ENCODE measurements at regions not wholly inside any gene's neighbourhood (a gene's known extent, or its start where the extent isn't known, plus 50 kb on each side); places are given as distances from the start of the nearest gene placed in this dataset.
"Not testable (repeated sequence)": the region's sequence is repeated elsewhere in the genome, so short reads cannot be mapped to it uniquely, and the experiment has no call there.

DNA sequence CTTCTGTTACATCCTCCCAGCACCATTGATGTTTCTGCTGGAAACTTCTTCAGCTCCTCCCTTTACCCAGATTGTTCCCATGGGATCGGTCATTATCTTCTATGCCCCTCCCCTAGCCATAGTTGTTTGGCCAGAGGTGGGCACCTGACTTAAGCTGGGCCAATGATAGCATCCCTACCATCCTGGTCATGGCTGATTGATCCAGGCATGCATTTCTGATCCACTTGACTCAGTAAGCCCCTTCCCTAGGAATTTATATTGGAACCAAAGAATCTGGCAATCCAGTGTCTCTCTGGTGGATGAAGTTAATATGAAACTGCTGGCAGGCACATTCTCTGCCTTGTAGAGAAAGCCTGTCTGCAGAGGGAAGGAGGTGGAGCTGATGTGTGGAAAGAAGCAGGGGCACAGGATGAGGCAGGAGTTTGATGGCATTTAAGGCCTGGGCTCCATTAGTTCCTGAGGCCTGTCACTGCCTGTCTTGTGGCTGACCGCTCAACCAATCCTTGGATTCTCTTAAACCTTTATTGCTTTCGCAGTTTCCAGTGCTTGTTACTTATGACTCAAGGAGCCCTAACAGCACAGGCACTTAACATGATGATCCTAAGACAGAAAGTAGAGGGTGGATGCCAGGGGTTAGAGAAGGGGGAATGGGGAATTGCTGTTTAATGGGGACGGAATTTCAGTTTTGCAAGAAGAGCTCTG, 152.4 kb downstream of the ABCC12 start:
- no peak for DNase-seq

DNA sequence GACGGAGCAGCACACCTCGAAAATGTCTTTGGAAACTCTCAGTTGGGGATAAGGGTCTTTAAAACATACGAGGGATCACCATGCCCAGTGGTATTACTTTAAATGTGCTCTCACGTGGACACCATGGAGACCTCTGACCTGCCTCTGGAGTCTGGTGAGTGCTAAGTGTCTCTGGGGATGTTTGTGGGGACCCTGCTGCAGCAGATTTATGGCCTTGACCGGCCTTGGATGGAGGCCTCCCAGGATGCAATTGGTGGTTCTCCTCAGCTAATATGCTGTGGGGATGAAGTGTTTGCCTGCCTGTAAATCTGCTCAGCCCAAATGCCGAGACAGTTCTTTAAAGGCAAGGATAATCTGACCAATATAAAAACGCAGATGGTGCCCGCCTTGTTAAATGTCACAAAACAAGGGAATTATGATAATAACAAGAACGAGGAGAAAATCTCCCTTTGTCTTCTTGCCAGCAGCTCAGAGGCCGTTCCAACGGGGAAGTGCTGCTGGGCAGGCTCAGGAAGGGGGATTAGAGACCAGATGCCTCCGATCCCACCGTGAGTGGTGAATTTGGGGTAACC, 154.4 kb downstream of the ABCC12 start:
- no peak for DNase-seq

DNA sequence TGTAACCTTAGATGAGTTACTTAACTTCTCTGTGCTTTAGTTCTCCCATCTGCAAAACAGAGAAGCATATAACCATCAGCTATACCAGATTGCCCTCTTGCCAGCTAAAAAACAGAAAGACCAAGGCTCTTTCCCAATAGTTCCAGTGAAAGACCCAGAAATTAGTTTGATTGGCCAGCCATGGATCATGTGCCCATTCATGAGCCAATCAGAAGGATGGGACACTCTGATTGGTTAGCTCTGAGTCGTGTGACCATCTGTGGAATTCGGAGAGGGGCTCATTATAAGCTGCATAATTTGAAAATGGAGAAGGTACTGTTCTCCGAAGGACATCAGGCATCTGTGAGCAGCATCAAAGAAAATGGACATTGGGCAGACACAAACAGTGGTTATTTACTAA, 155.2 kb downstream of the ABCC12 start:
- DNase-seq, result no peak

DNA sequence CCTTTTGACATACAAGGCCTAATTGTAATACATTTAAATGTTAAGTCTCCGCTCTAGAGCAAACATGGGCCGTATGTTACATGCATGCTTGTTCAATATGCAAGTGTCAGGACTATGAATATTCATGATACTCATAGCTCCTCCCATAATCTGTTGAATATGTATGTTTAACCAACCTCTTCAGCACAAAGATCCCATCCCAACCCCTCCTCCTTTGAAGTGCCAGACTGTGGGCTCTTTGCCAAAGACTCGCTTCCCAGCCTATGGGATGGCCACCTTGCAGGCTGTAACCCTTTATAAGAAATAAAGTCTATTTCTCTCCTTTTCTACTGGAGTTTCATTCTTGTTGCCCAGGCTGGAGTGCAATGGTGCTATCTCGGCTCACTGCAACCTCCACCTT, 156.2 kb downstream of the ABCC12 start:
- no peak for DNase-seq

DNA sequence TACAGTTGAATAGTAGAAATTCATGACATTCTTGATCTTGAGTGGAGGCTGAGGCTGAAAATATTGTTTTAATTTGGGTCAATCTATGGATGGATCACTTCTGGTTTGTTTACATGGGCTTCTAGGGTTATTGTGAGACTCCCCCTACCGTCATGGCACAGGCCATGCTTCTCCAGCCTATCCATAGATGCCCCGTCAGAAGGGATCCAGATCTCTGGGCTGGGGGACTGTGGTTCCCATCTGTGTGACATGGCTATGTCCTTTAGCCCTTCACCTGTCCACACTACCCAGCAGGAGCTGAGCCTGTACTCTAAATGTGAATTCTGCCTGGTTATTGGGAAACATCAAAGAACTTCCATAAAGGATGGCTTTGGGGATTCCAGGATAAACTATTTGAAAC, 160.4 kb downstream of the ABCC12 start:
- no peak for DNase-seq

DNA sequence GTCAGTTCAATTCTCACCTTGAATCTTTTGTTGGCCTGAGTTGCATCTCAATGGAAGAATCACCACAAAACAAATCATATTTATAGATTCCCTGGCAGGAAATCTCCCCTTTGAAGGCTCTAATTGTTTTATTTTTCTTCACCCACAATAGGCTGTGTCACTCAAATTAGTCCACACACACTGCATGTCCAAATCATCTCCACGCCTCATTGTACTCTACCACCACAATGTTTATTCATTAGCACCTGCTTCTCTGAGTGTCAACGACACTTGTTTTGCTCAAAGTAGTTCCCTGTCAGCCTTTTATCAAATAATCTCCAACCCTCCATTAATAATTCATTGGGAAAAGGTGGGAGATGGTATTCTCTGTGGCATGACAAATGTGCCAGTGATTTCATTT, 164.3 kb downstream of the ABCC12 start:
- DNase-seq, result no peak

DNA sequence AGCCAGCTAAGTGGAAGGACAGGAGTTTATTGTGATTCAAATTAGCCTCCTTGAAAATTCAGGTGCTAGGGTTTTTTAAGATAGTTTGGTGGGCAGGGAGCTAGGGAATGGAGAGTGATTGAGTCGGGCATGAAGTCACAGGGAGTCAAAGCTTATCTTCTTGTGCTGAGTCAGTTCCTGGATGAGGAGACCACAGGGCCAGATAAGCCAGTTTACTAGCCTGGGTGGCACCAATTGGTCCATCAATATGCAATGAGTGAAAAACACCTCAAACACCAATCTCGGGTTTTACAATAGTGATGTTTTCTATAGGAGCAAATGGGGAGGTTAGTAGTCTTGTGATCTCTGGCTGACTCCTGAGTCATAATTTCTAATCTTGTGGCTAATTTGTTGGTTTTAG, 165.1 kb downstream of the ABCC12 start:
- DNase-seq, result no peak

DNA sequence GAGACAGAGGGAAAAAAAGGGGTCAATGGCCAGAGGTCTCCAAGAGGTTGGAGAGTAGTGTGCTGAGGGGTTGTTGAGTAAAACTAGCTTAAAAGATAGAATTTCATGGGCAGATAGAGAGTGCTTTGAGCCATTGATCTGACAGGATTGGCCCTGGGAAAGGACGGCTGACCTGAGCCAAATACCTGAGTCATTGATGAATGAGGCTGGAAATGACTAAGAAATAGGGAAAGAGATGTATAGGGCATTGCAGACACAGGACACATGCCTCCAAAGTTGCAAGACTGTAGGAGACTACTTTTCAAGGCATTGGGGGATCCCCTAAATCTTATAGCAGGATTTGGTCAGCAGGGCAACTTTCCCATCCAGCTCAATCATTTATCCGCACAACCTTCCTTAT, 168.7 kb downstream of the ABCC12 start:
- DNase-seq, result no peak

DNA sequence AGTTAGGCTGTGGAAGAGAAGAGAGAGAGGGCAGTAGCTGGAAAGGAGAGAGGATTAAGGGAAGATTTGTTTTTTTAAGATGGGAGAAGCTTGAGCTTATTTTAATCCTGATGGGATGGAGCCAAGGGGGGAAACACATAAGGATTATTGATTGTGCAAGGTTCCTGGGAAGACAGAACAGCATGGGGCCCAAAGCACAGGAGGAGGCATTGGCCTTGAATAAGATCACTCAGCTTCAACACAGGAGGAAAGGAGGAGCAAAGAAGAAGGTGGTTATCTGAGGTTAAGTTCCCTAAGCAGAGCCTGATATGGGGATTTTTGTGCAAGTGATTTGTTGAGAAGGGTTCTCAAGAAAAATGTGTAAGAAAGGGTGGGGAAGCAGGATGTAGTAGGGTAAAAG, 169.8 kb downstream of the ABCC12 start:
- no peak for DNase-seq

DNA sequence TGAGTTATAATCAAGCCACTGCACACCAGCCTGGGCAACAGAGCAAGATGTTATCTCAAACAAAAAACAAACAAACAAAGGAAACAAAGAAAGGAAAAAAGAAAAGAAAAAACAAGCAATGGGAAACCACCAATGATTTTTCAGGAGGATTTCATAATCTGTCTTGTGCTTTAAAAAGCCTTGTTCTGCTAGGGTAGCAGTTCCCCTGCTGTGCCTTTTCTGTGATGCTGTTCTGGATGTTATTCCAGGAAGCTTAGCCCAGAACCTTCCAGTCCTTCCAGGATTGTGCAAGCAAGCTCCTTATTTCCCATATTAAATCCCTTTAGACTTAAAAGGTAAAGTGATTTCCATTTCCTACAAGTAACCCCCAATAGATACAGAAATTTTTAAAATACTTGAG, 171.1 kb downstream of the ABCC12 start:
- DNase-seq, result no peak

DNA sequence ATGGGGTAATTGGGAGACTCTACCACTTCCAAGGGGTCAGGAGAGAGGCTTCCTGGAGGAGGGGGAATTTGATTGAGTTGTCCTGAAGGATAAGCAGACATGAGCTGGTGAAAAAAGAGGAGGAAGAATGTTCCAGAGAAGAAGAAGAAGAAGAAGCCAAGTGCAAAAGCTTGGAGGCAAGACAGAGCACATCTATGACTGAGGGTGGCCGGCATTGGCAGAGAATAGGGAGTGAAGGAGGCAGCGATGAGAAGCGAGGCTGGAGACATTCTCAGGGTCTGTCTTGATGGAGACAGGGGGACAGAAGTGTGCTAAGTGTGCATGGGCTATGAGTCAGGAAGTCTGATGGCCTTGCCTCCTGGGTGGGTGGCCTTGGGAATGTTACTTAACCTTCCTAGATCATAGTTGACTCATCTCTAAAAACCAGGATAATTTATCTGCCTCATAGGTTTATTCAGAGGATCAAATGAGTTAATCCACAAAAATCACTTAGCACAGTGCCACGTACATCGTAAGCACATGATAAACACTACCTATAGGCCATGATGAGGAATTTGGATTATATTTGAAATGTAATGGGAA, 171.7 kb downstream of the ABCC12 start:
- DNase-seq, result no peak

DNA sequence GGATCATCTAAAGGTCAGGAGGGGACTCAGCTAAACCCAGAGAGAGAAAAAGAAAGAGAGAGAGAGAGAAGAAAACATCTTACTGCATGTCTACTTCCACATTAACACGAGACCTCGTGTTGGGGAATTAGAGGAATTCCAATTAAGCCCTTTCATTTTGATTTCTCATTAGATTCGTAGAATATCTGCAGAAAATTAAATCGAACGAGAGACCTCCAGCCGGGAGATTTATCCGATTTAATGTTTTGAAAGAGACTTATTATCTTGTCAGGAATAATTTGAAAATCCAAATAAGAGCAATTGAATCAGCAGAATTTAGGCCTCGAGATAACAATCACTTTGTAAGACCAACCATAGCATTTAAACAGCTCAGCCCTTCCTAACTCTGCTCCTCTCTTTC, 175.6 kb downstream of the ABCC12 start:
- no peak for DNase-seq

DNA sequence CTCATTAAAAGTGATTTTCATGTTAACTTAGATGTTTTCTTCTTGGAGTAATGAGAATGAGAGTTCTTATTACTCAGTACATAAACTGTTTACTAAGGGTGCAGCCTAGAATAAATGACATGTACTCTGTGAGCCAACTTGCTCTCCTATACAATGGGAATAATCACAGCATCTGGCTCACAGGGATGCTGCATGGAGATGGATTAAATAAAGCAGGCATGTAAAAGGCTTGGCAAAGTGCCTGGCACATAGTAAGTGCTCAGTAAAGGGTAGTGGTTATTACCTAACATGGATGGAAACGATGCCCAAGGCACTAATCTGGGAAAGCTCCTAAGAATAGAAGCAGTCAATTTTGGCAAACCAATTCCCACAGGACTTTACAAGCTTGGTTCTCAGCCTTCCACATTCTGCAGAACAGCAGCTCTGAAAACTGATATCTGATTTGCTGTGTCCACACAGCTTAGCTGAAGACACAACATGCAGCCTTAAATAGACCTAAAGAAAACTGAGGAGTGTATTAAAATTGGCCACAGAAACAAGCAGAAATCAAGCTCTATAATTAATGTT, 176.1 kb downstream of the ABCC12 start:
- DNase-seq, result no peak

DNA sequence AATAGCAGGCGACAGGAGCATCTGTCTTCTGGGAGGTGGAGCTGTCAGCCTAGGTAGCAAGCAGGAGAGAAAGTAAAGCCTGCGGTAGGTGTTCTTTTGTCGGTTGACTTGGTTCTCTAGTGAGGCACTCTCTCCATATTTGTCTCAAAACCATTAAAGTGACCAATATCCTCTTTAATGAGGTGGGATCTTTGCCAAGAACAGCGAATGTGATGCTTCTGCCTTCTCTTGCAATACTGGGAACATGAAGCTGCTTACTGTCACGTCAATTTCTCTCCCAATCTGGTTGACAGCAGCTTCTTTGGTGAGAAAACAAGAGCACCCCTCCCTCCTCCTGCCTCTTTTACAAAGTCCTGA, 176.7 kb downstream of the ABCC12 start:
- DNase-seq, result no peak

DNA sequence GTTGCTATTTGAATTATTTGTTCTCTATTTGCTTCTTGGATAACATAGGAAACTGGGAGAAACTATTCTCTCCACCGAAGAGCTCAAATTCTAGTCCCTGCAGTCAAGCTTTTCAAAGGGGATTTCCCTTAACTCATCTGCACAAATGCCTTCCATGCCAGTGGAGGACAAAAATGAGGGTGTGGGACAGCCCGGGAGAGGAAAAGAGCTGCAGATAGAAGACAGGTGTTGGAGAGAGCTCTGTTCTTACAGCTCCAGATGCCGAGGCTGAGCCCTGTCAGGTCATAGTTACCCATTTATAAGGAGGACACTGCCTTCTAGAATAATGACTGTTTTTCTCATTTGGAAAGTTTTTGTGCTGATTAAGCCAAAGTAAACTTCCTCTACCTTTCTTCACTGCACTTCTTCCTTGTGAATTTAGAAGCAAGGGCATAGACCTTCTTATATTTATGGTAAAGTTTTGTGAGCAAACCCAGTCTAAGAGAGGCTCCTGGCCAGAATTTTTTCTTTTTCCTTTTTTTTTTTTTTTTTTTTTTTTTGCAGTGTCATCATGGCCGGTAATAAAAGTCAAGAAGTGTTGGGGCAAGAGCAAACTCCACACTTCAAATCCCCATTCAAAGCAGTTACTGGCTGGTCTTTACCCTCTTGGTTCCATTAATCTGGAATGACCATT, 177.2 kb downstream of the ABCC12 start:
- no peak for DNase-seq

DNA sequence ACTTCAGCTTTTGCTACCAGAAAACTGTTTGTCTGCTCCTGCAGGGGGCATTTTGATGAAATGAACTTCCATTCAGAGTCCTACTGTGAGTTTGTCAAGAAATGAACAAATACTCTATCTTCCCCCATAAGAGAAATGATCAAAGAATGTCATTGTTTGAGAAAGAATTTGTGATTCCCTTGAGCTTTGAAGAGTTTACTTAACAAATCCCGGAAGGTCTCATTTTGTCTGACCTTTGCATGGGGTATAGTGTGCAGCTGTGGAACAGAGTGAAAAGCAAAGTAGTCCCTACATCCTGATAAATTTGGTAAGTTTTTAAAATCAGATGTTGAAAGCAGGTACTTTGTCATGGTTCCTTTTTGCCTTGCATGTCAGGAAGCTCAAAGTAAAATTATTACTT, 178.0 kb downstream of the ABCC12 start:
- DNase-seq, result no peak

DNA sequence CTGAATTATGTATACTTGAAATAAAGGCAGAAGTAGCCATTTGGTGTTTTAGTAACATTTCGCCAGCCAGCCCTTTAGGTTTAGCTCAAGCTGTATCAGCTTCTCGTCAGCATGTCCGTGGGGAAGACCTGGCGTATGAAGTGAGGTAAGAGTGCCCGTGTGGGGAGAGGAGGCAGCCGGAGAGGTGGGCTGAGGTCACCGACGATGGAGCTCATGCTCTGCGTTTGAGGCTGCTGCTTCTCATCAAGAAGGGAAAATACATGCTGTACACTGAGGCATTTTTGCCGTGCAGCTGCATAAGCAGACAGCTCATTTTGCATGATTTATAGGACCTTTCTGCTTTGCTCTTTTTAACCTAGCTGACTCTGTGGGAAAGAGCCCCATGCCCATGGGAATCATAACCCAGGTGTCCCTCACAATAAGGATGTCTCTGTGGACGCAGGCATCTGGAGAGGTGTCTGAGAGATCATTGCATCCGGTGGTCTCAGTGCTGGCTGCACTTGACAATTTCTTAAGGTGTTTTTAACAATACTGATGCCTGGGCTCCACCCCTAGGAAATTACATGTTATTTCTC, 179.1 kb downstream of the ABCC12 start:
- DNase-seq, result no peak

DNA sequence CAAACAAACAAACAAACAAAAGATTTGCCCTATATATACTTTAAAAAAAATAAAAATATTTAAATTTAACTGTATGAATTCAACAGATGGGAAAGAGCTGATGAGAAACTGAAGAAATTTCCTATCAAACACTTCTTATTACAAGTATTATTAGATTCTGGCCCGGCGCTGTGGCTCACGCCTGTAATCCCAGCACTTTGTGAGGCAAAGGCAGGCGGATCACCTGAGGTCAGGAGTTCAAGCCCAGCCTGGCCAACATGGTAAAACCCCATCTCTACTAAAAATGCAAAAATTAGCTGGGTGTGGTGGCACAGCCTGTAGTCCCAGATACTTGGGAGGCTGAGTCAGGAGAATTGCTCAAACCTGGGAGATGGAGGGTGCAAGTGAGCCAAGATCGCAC, 180.8 kb downstream of the ABCC12 start:
- not testable (repeated sequence) for DNase-seq

DNA sequence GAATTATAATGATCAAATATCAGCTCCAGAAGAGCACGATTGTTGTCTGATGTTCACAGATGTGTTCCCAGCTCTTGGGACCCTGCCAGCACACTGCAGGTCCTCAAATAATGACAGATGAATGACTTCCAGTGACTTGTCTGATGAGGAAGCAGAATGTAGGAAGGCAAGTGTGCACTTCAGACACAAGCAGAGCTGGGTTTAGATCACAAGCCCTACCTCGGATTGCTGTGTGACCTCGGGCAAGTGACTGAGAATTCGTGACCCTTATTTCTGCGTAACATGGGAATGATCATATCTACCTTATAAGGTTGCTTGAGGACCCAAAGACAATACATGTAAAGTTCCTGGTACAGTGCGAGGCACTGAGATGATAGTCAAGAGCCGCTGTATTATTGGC, 182.2 kb downstream of the ABCC12 start:
- DNase-seq, result no peak

DNA sequence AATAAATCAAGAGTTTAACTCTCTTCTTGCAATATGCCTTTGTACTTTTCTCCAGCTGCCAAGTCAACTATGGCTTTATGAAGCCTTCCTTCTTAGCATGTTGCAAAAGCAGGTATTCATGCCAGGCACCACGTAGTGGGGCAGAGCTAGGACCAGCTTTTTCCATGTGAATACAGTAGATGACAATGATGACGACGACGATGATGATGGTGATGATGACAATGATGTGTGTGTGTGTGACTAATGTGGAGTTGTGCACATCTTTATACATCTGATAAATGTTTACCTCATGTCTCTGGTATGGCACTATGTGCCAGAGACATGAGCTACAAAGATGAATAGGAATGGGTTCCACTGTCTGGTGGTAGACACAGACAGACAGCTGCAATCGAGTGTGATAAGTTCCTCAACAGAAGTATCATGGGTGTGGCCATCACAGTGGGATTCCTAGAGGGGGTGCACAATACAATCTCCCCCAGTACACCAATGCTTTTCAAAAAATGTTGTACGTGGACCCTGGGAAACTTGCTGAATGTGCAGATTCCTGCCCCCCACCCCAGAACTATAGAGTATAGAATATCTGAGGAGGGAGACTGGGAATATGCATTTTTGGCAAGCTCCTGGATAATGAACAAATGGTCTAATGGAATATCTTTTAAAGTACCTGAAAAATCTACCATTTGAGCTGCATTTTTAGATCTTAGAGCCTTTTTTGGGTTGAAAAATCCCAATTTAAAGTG, 183.4 kb downstream of the ABCC12 start:
- no peak for DNase-seq

DNA sequence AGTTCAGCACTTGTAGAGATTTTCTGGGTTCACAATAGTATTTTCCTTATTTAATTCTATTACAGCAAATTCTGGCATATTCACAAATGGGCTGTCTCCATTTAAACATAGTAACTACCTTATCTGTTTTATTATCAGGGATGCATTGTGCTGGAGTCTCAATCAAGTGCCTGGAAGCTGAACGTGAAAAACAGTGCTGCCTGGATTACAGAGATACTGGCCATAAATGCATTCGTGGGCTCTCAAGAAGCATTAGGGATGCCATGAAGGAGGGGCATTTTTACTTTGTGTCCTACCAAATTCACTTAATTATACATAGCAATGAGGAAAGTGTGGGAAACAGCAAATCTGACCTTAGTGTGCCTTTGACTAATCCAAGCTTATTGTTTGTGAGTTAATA, 184.6 kb downstream of the ABCC12 start:
- no peak for DNase-seq

DNA sequence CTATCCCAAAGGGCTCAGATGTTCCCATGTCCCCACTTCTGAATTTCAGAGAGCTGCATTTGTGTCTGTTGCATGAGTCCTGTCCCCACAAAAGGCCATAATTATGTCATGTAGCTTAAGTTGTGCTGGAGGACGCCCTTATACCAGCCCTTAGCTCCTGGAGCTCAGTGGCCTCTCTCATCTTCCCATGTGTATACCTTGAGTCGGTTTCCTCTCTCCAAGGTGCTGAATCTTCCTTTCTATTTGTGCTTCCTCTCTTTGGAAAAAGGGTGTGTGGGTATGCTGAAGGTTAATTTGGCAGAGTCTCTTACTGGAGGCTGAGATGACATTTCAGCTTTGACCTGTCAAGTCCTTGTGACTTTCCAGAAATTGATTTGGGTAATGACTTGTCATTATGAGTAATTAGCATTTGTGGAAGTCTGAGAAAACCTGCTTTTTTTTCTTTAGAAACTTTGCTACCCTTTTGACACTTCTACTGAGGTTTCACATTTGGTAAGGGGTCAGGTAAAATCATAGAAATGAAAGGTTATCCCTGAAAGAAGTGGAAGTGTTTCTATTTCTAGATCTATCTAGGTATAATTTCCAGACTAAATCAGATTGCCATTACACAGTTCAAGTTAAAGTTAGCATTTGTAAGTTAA, 185.4 kb downstream of the ABCC12 start:
- DNase-seq, result no peak

All from NCI-H510A treated with DMSO at 0.1 percent for 48 hours (cell line).